AG10803 (cell line): ENCODE measurements at regions not wholly inside any gene's neighbourhood (a gene's known extent, or its start where the extent isn't known, plus 50 kb on each side); places are given as distances from the start of the nearest gene placed in this dataset.

Experiments
- DNase-seq: peaks from one replicate; pipeline ENCODE4 v3.0.0; 2010; ENCODE audit warnings: low read depth
- H3K4me3 ChIP-seq: 2 replicates; pipeline ENCODE4 v1.5.1; 2011; ENCODE audit warnings: mild to moderate bottlenecking, low read length, control low read depth
- TF ChIP-seq, protein P1 (sequence below): conservative IDR thresholded peaks from 2 replicates; pipeline ENCODE4 v1.5.1; 2011; ENCODE audit warnings: mild to moderate bottlenecking, low read length, control low read depth, inconsistent platforms

DNA sequence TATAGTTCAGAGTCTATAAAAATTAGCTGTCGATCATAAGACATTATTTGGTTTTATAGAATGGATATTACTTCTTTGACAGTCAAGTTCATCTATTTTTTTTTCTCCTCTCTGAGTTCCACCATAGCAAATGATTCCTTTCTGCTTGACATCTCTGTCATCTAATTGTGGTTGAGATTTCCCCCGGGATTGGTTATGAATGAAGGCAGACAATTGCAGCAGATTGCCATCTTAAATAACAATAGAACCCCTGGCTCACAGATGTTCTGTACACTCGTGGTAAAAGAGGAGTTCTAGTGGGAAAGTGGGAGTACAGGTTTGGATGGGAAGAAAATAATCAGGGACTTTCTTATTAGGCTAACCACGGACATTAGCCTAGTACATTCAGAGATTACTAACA lies 292.1 kb upstream of the NRXN1 start:
- no peak overlapping the region for H3K4me3 ChIP-seq
- TF ChIP-seq, protein P1, sequence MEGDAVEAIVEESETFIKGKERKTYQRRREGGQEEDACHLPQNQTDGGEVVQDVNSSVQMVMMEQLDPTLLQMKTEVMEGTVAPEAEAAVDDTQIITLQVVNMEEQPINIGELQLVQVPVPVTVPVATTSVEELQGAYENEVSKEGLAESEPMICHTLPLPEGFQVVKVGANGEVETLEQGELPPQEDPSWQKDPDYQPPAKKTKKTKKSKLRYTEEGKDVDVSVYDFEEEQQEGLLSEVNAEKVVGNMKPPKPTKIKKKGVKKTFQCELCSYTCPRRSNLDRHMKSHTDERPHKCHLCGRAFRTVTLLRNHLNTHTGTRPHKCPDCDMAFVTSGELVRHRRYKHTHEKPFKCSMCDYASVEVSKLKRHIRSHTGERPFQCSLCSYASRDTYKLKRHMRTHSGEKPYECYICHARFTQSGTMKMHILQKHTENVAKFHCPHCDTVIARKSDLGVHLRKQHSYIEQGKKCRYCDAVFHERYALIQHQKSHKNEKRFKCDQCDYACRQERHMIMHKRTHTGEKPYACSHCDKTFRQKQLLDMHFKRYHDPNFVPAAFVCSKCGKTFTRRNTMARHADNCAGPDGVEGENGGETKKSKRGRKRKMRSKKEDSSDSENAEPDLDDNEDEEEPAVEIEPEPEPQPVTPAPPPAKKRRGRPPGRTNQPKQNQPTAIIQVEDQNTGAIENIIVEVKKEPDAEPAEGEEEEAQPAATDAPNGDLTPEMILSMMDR, result no peak
- no peak for DNase-seq

DNA sequence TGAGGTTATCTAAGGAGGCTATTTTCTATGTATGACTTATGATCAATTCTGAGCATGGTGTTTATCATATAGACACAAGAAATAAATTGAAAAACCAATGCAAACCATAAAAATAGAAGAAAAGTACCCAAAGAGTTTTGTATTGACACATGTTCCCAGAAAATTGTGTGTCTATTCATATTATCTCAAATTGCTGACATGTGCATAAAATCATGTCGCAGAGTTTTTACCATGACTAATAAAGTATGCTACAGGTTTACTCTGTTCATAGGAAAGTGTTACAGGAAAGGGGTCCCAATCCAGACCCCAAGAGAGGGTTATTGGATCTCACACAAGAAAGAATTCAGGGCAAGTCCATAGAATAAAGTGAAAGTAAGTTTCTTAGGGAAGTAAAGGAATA lies 290.7 kb upstream of the NRXN1 start:
- no peak for DNase-seq
- no peak overlapping the region for H3K4me3 ChIP-seq
- TF ChIP-seq, protein P1, result no peak

DNA sequence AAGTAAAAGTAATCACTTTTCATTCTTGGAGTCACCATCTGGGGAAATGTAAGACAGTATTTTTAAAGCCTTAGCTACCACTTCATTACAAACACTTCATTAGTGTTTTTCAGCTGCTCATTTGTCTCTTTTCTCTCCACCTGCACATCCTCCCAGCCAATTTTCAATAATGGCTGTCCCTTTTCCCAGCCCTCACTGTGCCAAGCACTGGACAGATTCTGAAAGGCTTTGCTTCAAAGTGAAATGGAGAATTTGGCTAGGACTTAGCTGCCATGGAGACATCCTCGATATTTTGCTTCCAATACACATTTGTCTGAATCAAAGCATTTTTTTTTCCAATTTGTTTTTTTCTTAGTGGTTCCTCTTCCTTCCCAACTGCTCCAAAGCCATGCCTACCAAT lies 272.4 kb upstream of the NRXN1 start:
- no peak for DNase-seq
- TF ChIP-seq, protein P1, result no peak
- no peak overlapping the region for H3K4me3 ChIP-seq

DNA sequence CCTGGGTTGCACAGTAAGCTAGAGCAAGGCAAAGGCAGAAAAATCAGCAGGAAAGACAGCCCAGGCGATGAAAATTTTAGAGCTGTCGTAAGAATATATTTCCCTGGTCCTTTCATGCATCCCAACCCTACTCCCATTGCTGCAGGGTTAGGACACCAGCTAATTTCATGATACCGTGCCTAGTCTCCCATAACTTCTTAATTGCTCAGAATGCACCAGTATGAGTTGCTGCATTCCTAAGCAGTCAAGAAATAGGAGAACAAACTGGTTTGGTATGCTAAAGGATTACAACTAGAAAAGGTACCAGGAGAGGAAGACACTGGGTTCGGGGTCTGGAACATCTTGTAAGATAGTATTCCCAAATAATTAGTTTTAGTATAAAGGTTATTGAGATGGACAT lies 269.4 kb upstream of the NRXN1 start:
- no peak overlapping the region for H3K4me3 ChIP-seq
- no peak for DNase-seq
- TF ChIP-seq, protein P1, result no peak

DNA sequence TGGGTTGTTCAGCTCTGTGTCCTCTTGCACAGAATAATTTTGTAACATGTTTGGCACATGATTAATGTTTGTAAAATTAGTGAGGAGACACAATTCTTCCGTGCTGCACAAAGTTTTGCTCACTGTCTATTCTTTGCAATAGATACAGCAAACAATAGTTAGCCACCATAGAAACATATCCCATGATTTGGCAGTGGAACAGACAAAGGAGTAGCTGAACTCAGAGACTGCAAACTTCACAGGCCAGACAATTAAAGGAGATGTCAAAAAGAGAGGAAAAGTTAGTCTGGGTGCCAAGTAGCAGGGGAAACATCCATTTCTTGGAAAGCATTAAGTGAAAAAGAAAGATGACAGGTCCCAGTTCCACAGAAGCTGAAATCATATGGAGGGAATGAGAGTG lies 267.4 kb upstream of the NRXN1 start:
- TF ChIP-seq, protein P1, result no peak
- DNase-seq, result no peak
- H3K4me3 ChIP-seq, result no peak overlapping the region

DNA sequence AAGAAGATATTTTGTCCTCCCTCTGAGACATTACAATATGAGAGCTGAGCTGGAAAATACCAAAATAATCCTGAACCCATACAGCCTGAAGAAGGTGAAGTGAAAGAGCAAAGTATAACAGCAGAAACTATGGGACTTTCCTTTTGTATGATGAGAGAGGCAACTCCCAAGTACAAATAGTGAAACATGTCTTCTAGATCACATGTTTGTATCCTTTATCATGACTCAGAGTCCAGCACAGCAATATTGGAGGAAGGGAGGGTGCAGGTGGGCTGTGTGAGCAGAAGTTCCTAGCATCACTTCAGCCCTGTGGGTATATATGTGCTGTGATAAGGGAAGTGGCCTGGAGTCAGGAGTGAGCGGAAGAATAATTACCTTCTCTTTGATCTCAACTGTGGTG lies 265.6 kb upstream of the NRXN1 start:
- DNase-seq, result no peak
- no peak overlapping the region for H3K4me3 ChIP-seq
- TF ChIP-seq, protein P1, result no peak

DNA sequence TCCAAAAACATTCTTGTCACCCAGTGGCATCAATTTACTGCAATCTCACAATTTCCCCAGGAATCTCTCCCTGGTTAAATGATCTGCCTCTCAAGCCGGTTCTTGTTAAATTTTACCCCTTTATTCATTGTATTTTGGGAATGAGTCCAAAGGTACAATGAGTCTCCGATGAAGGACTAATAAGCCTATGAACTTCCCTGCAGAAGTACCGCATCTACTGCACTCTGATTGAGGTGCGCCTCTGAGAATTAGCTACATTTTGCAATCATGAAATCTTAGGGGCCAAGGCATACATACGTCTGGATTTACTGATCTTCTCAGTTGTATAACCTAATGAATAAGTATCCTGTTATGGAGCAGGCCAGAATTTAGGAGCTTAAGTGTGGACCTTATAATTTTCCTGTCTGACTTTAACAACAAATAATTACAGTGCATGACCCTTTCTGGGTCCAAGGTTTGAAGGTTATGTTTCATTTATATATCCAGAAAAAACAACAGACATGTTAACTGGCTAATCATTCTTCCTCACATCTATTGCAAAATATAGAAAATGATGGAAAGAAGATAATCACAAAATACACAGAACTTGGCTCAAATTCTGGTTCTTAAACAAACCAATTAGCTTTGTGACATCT lies 261.8 kb upstream of the NRXN1 start:
- no peak overlapping the region for H3K4me3 ChIP-seq
- no peak for DNase-seq
- TF ChIP-seq, protein P1, result no peak
